WI38 (cell line): ENCODE measurements at regions not wholly inside any gene's neighbourhood (a gene's known extent, or its start where the extent isn't known, plus 50 kb on each side); places are given as distances from the start of the nearest gene placed in this dataset.

Source experiments
- H3K4me3 ChIP-seq: 2 replicates; pipeline ENCODE4 v1.5.1; 2011; ENCODE audit warnings: low read depth, mild to moderate bottlenecking, control low read depth, low read length
- CTCF ChIP-seq: IDR thresholded peaks from 2 replicates; pipeline ENCODE4 v1.5.1; 2012; ENCODE audit warnings: low read depth, mild to moderate bottlenecking, control low read depth, low read length

GRCh38 chr14:98143566-98143965, 1128.4 kb downstream of the BCL11B start:
- H3K4me3 ChIP-seq, result no peak overlapping the region
- no peak for TF ChIP-seq CTCF

GRCh38 chr14:98144964-98145363, 1127.0 kb downstream of the BCL11B start:
- H3K4me3 ChIP-seq, result no peak overlapping the region
- TF ChIP-seq CTCF, result no peak

- no peak for TF ChIP-seq CTCF
- no peak overlapping the region for H3K4me3 ChIP-seq
Observed at GRCh38 chr14:98146416-98146815, 1125.6 kb downstream of the BCL11B start.

GRCh38 chr14:98154254-98154653, 1117.7 kb downstream of the BCL11B start:
- TF ChIP-seq CTCF, result no peak
- no peak overlapping the region for H3K4me3 ChIP-seq

GRCh38 chr14:98156411-98156810, 1115.6 kb downstream of the BCL11B start:
- no peak overlapping the region for H3K4me3 ChIP-seq
- no peak for TF ChIP-seq CTCF

GRCh38 chr14:98160901-98161300, 1111.1 kb downstream of the BCL11B start:
- H3K4me3 ChIP-seq, result no peak overlapping the region
- no peak for TF ChIP-seq CTCF

- no peak for TF ChIP-seq CTCF
Observed at GRCh38 chr14:98161356-98161755, 1110.6 kb downstream of the BCL11B start.

More at GRCh38 chr14:98161356-98161755, 1110.6 kb downstream of the BCL11B start:
- H3K4me3 ChIP-seq, result no peak overlapping the region
